ENCODE measurements at regions not wholly inside any gene's neighbourhood (a gene's known extent, or its start where the extent isn't known, plus 50 kb on each side); places are given as distances from the start of the nearest gene placed in this dataset.
A peak's percentile ranks its signal among the peaks of the same experiment; 100 is the strongest.
"Not testable (repeated sequence)": the region's sequence is repeated elsewhere in the genome, so short reads cannot be mapped to it uniquely, and the experiment has no call there.

DNA sequence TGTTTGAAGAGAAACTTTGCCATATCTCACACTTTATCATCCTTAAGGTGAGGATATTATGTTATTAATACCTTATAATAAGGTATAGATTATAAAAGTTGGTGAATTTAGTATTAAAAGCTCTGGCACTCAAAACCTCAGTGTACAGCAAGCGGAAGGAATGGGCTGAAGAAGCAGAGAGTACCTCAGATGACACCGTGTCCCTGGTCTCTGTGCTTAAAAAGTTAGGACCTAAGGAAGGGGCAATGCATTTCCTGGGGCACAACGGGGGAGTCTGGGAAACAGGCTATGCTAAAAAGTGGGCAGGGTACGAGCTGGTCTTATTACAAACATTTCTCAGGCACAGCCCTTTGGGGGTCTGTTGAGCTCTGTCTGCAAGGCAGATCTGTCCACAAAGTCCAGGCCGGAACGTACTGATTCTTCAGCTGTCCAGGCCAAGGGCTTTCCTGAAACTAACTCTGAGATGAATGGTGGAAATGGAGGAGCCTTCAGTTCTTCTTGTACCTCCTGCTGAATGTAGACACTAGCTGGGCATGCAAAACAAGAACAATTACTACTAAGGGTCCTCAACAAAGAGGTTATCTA, 202.7 kb downstream of the POM121L12 start:
- peaks cover 3% of the 10 kb centered on the region; the same call in 1 of the 2 replicates for H3K36me3 Mint-ChIP-seq
- TF ChIP-seq OVOL2 (CRISPR knock-in tag; IDR thresholded peaks at IDR 0.05; ENCODE audit: borderline replicate concordance) = no peak
- no peak for TF ChIP-seq ZBTB21 (CRISPR knock-in tag; IDR thresholded peaks at IDR 0.05; ENCODE audit: borderline replicate concordance)
- no peak for TF ChIP-seq ZNF232 (CRISPR knock-in tag; IDR thresholded peaks at IDR 0.05)

DNA sequence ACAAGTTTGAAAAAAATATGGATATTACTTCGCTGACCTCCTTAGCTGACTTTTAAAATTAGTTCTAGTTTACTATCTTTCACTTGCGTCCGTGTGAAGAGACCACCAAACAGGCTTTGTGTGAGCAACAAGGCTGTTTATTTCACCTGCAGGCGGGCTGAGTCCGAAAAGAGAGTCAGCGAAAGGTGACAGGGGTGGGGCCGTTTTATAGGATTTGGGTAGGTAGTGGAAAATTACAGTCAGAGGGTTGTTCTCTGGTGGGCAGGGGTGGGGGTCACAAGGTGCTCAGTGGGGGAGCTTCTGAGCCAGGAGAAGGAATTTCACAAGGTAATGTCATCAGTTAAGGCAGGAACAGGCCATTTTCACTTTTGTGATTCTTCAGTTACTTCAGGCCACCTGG, 203.7 kb downstream of the POM121L12 start:
- H3K27me3 Mint-ChIP-seq (ENCODE audit: low read depth); ATAC-seq; H3K36me3 Mint-ChIP-seq; H3K27ac Mint-ChIP-seq; H3K4me3 Mint-ChIP-seq; POLR2A ChIA-PET: not testable (repeated sequence)
- CTCF ChIA-PET = interaction anchor here (1.4 kb wide), 1 partner anchor 111 kb away, joined by 3 read pairs; no protein-coding TSS in a partner anchor
- Mint-ChIP-seq H3K4me1 (peaks cover 29% of the 10 kb centered on the region), H3K9me3 (peaks cover 13% of the 10 kb centered on the region)
- DNase-seq (ENCODE audit: low spot score) = peak; percentile 14

More for the DNA sequence above, 202.7 kb downstream of the POM121L12 start:
- Mint-ChIP-seq H3K4me3 (no peak overlapping the region), H3K9me3 (peaks cover 11% of the 10 kb centered on the region), H3K27me3 (ENCODE audit: low read depth) (no peaks in the 10 kb centered on the region), H3K27ac (no peak overlapping the region), H3K4me1 (peaks cover 29% of the 10 kb centered on the region)
- POLR2A ChIA-PET = no interaction called here
- ATAC-seq (no peak), DNase-seq (ENCODE audit: low spot score) (no peak)
- CTCF ChIA-PET = interaction anchor here (1.4 kb wide), 1 partner anchor 112 kb away, joined by 3 read pairs; no protein-coding TSS in a partner anchor

DNA sequence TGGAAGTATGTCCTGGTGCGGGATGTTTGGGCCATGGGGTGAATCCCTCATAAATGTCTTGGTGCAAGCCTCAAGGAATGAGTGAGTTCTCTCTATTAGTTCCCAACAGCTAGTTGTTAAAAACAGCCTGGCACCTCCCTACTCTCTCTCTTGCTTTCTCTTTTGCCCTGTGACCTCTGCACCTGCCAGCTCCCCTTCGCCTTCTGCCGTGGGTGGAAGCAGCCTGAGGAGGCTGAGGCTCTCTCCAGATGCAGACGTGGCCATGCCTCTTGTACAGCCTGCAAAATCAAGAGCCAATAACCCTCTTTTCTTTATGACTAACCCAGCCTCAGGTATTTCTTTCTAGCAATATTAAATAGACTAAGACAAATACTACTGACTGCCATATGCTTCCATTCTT, 210.3 kb downstream of the POM121L12 start:
- Mint-ChIP-seq H3K27ac (no peak overlapping the region), H3K27me3 (ENCODE audit: low read depth) (no peaks in the 10 kb centered on the region; the same call in 1 of the 2 replicates), H3K9me3 (peaks cover 18% of the 10 kb centered on the region), H3K4me1 (peaks cover 29% of the 10 kb centered on the region), H3K36me3 (no peaks in the 10 kb centered on the region), H3K4me3 (no peak overlapping the region)
- DNase-seq (ENCODE audit: low spot score) (no peak), ATAC-seq (no peak)
- ChIA-PET CTCF (no interaction called here), POLR2A (no interaction called here)
- TF ChIP-seq NFE2L1 (CRISPR knock-in tag; IDR thresholded peaks at IDR 0.05) = no peak
- no peak for TF ChIP-seq ESRRA (CRISPR knock-in tag; IDR thresholded peaks at IDR 0.05; ENCODE audit: borderline replicate concordance)
- TF ChIP-seq FOXK1 (CRISPR knock-in tag; IDR thresholded peaks at IDR 0.05) = no peak
- TF ChIP-seq GABPB1 (CRISPR knock-in tag; IDR thresholded peaks at IDR 0.05) = no peak

DNA sequence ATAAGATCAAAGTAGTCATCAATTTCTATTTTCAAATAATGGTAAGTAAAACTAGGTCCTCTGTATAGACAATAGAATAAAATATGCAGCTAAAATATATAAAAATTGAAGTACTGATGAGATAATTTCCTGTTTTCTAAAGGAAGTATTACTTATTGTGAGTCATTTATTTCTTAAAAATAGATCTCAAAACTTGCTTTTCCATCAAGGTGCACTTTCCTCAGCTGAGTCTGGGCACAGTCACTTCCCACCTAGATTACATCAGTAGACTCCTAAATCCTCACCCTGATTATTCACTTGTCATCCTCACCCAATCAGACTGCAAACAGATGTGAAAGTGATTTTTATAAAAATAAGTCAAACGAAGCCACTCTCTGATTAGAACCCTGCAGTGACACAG, 211.5 kb downstream of the POM121L12 start:
- DNase-seq (ENCODE audit: low spot score) = no peak
- no peak for TF ChIP-seq MYBL2 (CRISPR knock-in tag; IDR thresholded peaks at IDR 0.05)
- TF ChIP-seq, protein P1, sequence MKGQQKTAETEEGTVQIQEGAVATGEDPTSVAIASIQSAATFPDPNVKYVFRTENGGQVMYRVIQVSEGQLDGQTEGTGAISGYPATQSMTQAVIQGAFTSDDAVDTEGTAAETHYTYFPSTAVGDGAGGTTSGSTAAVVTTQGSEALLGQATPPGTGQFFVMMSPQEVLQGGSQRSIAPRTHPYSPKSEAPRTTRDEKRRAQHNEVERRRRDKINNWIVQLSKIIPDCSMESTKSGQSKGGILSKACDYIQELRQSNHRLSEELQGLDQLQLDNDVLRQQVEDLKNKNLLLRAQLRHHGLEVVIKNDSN (CRISPR knock-in tag; IDR thresholded peaks at IDR 0.05) = no peak
- no peak for TF ChIP-seq SOX15 (CRISPR knock-in tag; IDR thresholded peaks at IDR 0.05)
- TF ChIP-seq, protein P2, sequence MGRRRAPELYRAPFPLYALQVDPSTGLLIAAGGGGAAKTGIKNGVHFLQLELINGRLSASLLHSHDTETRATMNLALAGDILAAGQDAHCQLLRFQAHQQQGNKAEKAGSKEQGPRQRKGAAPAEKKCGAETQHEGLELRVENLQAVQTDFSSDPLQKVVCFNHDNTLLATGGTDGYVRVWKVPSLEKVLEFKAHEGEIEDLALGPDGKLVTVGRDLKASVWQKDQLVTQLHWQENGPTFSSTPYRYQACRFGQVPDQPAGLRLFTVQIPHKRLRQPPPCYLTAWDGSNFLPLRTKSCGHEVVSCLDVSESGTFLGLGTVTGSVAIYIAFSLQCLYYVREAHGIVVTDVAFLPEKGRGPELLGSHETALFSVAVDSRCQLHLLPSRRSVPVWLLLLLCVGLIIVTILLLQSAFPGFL (CRISPR knock-in tag; IDR thresholded peaks at IDR 0.05; ENCODE audit: borderline replicate concordance) = no peak
- TF ChIP-seq ZNF423 (CRISPR knock-in tag; IDR thresholded peaks at IDR 0.05) = no peak
- TF ChIP-seq SP1 (CRISPR knock-in tag; conservative IDR thresholded peaks at IDR 0.05) = no peak
- TF ChIP-seq, protein P3, sequence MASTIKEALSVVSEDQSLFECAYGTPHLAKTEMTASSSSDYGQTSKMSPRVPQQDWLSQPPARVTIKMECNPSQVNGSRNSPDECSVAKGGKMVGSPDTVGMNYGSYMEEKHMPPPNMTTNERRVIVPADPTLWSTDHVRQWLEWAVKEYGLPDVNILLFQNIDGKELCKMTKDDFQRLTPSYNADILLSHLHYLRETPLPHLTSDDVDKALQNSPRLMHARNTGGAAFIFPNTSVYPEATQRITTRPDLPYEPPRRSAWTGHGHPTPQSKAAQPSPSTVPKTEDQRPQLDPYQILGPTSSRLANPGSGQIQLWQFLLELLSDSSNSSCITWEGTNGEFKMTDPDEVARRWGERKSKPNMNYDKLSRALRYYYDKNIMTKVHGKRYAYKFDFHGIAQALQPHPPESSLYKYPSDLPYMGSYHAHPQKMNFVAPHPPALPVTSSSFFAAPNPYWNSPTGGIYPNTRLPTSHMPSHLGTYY (CRISPR knock-in tag; IDR thresholded peaks at IDR 0.05) = no peak
- TF ChIP-seq MXD4 (CRISPR knock-in tag; IDR thresholded peaks at IDR 0.05; ENCODE audit: borderline replicate concordance) = no peak
- no peak for TF ChIP-seq ZNF263 (CRISPR knock-in tag; IDR thresholded peaks at IDR 0.05; ENCODE audit: low read depth)
- TF ChIP-seq HMGA2 (CRISPR knock-in tag; IDR thresholded peaks at IDR 0.05) = no peak
- Mint-ChIP-seq H3K27ac (no peak overlapping the region), H3K36me3 (no peaks in the 10 kb centered on the region), H3K4me3 (no peak overlapping the region), H3K9me3 (peaks cover 18% of the 10 kb centered on the region), H3K4me1 (peaks cover 32% of the 10 kb centered on the region), H3K27me3 (ENCODE audit: low read depth) (no peaks in the 10 kb centered on the region; the same call in 1 of the 2 replicates)
- no peak for ATAC-seq
- POLR2A ChIA-PET = no interaction called here
- CTCF ChIA-PET = no interaction called here

Data from WTC11 (cell line).